Fibroblast of lung (primary cell): ENCODE measurements at regions not wholly inside any gene's neighbourhood (a gene's known extent, or its start where the extent isn't known, plus 50 kb on each side); places are given as distances from the start of the nearest gene placed in this dataset.
"Not testable (repeated sequence)": the region's sequence is repeated elsewhere in the genome, so short reads cannot be mapped to it uniquely, and the experiment has no call there.

Source experiments
- DNase-seq, 2 donors: peaks; one replicate each; pipeline versions ENCODE4 v3.0.0 to v3.0.0-alpha.2; 2010; ENCODE audit warnings: low read depth in 2 of 2
- H2AFZ ChIP-seq: 2 replicates; pipeline ENCODE4 v1.5.1; 2012; ENCODE audit warnings: low read length, control low read depth, inconsistent platforms
- H3K27ac ChIP-seq: 2 replicates; pipeline ENCODE4 v1.5.1; 2011; ENCODE audit warnings: low read length, control low read depth; ENCODE audit not compliant: insufficient read depth
- H3K27me3 ChIP-seq: 2 replicates; pipeline ENCODE4 v1.5.1; 2011; ENCODE audit warnings: mild to moderate bottlenecking, low read length; ENCODE audit not compliant: control insufficient read depth, insufficient read depth
- H3K36me3 ChIP-seq: 2 replicates; pipeline ENCODE4 v1.5.1; 2011; ENCODE audit warnings: low read length; ENCODE audit not compliant: control insufficient read depth, insufficient read depth
- H3K4me1 ChIP-seq: 2 replicates; pipeline ENCODE4 v1.5.1; 2011; ENCODE audit warnings: low read length; ENCODE audit not compliant: control insufficient read depth, insufficient read depth; ENCODE audit errors: extremely low read depth
- H3K4me2 ChIP-seq: 2 replicates; pipeline ENCODE4 v1.5.1; 2011; ENCODE audit warnings: low read length, control low read depth; ENCODE audit not compliant: insufficient read depth; ENCODE audit errors: extremely low read depth
- H3K4me3 ChIP-seq, 4 experiments: fragments of 200-600 bp in 1 of 4; sonication (generic) in 1 of 4; replicated peaks in 1 of 4; 2 replicates each; pipeline ENCODE4 v1.5.1; 2011 to 2016; ENCODE audit warnings: low read length in 4 of 4, low read depth in 3 of 4, mild to moderate bottlenecking in 3 of 4, control low read depth in 2 of 4, inconsistent platforms in 1 of 4, mixed read lengths in 1 of 4; ENCODE audit not compliant: insufficient read depth in 1 of 4; ENCODE audit errors: control extremely low read depth in 1 of 4
- H3K79me2 ChIP-seq: 2 replicates; pipeline ENCODE4 v1.5.1; 2012; ENCODE audit warnings: mild to moderate bottlenecking, low read length, inconsistent platforms; ENCODE audit not compliant: control insufficient read depth, insufficient read depth
- H3K9ac ChIP-seq: 2 replicates; pipeline ENCODE4 v1.5.1; 2011; ENCODE audit warnings: mild to moderate bottlenecking, low read length, control low read depth; ENCODE audit not compliant: insufficient read depth
- H3K9me3 ChIP-seq: 2 replicates; pipeline ENCODE4 v1.5.1; 2012; ENCODE audit warnings: low read depth, low read length; ENCODE audit not compliant: control insufficient read depth, insufficient read depth
- H4K20me1 ChIP-seq: 2 replicates; pipeline ENCODE4 v1.5.1; 2011; ENCODE audit warnings: low read length; ENCODE audit not compliant: control insufficient read depth, insufficient read depth; ENCODE audit errors: extremely low read depth
- CTCF ChIP-seq, 2 donors: IDR thresholded peaks in 1 of 2; conservative IDR thresholded peaks in 1 of 2; 1 replicate in 1 of 2; 2 replicates in 1 of 2; pipeline ENCODE4 v1.5.1; 2011 to 2012; ENCODE audit warnings: low read length in 2 of 2, control low read depth in 1 of 2, inconsistent platforms in 1 of 2, low read depth in 1 of 2, mild to moderate bottlenecking in 1 of 2
- EZH2 ChIP-seq: IDR thresholded peaks from 2 replicates; pipeline ENCODE4 v1.5.1; 2012; ENCODE audit warnings: low read length, control low read depth, mild to moderate bottlenecking; ENCODE audit errors: missing control alignments

- no peak overlapping the region for H2AFZ ChIP-seq
- TF ChIP-seq EZH2 (no peak), CTCF (conservative IDR thresholded peaks at IDR 0.05 in 1 of 2, IDR thresholded peaks at IDR 0.05 in 1 of 2; ENCODE audit: low read depth in 1 of 2, low read length in 2 of 2) (no peak)
Observed at GRCh38 chr3:22836131-22836530, 367.0 kb upstream of the UBE2E2 start.

GRCh38 chr3:22843854-22844253 lies 359.3 kb upstream of the UBE2E2 start:
- Histone ChIP-seq H3K36me3 (no peaks in the 10 kb centered on the region), H3K9ac (no peak overlapping the region), H3K4me2 (no peak overlapping the region), H3K4me1 (no peaks in the 10 kb centered on the region), H3K27ac (no peak overlapping the region), H3K79me2 (no peaks in the 10 kb centered on the region), H3K27me3 (no peaks in the 10 kb centered on the region), H3K9me3 (no peaks in the 10 kb centered on the region), H4K20me1 (no peaks in the 10 kb centered on the region), H2AFZ (no peak overlapping the region), H3K4me3 (no peak overlapping the region)
- TF ChIP-seq CTCF (conservative IDR thresholded peaks at IDR 0.05 in 1 of 2, IDR thresholded peaks at IDR 0.05 in 1 of 2; ENCODE audit: low read depth in 1 of 2, low read length in 2 of 2) (no peak), EZH2 (no peak)
- DNase-seq = no peak

More at GRCh38 chr3:22836131-22836530, 367.0 kb upstream of the UBE2E2 start:
- Histone ChIP-seq H3K9me3 (no peaks in the 10 kb centered on the region), H4K20me1 (no peaks in the 10 kb centered on the region), H3K4me3 (no peak overlapping the region), H3K4me2 (no peak overlapping the region), H3K27ac (no peak overlapping the region), H3K9ac (no peak overlapping the region), H3K4me1 (no peaks in the 10 kb centered on the region), H3K27me3 (no peaks in the 10 kb centered on the region), H3K36me3 (no peaks in the 10 kb centered on the region), H3K79me2 (no peaks in the 10 kb centered on the region)
- no peak for DNase-seq

GRCh38 chr3:22846566-22846965 lies 356.6 kb upstream of the UBE2E2 start:
- H4K20me1 ChIP-seq = no peaks in the 10 kb centered on the region
- H3K4me3 ChIP-seq = no peak overlapping the region
- no peaks in the 10 kb centered on the region for H3K27me3 ChIP-seq
- H3K4me1 ChIP-seq = no peaks in the 10 kb centered on the region
- no peak for DNase-seq
- no peak for TF ChIP-seq EZH2
- TF ChIP-seq CTCF (conservative IDR thresholded peaks at IDR 0.05 in 1 of 2, IDR thresholded peaks at IDR 0.05 in 1 of 2; ENCODE audit: low read depth in 1 of 2, low read length in 2 of 2) = no peak
- H3K9me3 ChIP-seq = no peaks in the 10 kb centered on the region
- H3K27ac ChIP-seq = no peak overlapping the region
- no peaks in the 10 kb centered on the region for H3K36me3 ChIP-seq
- H3K9ac ChIP-seq = no peak overlapping the region
- H2AFZ ChIP-seq = no peak overlapping the region
- no peak overlapping the region for H3K4me2 ChIP-seq
- no peaks in the 10 kb centered on the region for H3K79me2 ChIP-seq

- not testable (repeated sequence) for H3K4me1 ChIP-seq, H3K27ac ChIP-seq, H3K36me3 ChIP-seq, H3K9me3 ChIP-seq, H3K4me2 ChIP-seq, H3K4me3 ChIP-seq, H2AFZ ChIP-seq, H3K27me3 ChIP-seq, DNase-seq, H3K9ac ChIP-seq, H3K79me2 ChIP-seq, H4K20me1 ChIP-seq
Observed at GRCh38 chr3:22849583-22849982, 353.5 kb upstream of the UBE2E2 start.
